HepG2 (cell line): ENCODE measurements at regions not wholly inside any gene's neighbourhood (a gene's known extent, or its start where the extent isn't known, plus 50 kb on each side); places are given as distances from the start of the nearest gene placed in this dataset.
A peak's percentile ranks its signal among the peaks of the same experiment; 100 is the strongest.

Experiments used
- CENPX ChIP-seq: sonication (generic); formaldehyde crosslinking; IDR thresholded peaks from 2 replicates; pipeline ENCODE4 v1.9.0; 2021; ENCODE audit warnings: mild to moderate bottlenecking, missing genetic modification reagents, moderate library complexity
- HHEX ChIP-seq: IDR thresholded peaks from 2 replicates; pipeline ENCODE4 v1.6.1; 2016; ENCODE audit warnings: control low read depth
- NPAS2 ChIP-seq: sonication (generic); formaldehyde crosslinking; IDR thresholded peaks from 2 replicates; pipeline ENCODE4 v1.8.0; 2022; ENCODE audit warnings: mild to moderate bottlenecking, missing genetic modification reagents, borderline replicate concordance
- NR2F2 ChIP-seq: IDR thresholded peaks from 2 replicates; pipeline ENCODE4 v1.6.1; 2012; ENCODE audit warnings: low read depth, inconsistent platforms, borderline replicate concordance
- NR3C1 ChIP-seq: sonication (generic); formaldehyde crosslinking; IDR thresholded peaks from 2 replicates; pipeline ENCODE4 v1.4.0; 2020; ENCODE audit warnings: missing genetic modification reagents
- RAD21 ChIP-seq: fragments of 450-650 bp; formaldehyde crosslinking; IDR thresholded peaks from 2 replicates; pipeline ENCODE4 v1.5.0; 2020; ENCODE audit warnings: mild to moderate bottlenecking
- SOX5 ChIP-seq: IDR thresholded peaks from 2 replicates; pipeline ENCODE4 v1.6.1; 2016; ENCODE audit warnings: borderline replicate concordance
- THAP11 ChIP-seq: IDR thresholded peaks from 2 replicates; pipeline ENCODE4 v1.6.1; 2016; ENCODE audit warnings: missing biosample characterization, missing genetic modification reagents
- TRIM24 ChIP-seq: sonication (generic); formaldehyde crosslinking; IDR thresholded peaks from 2 replicates; pipeline ENCODE4 v1.8.0; 2022; ENCODE audit warnings: mild to moderate bottlenecking, missing genetic modification reagents
- ZFY ChIP-seq: sonication (generic); formaldehyde crosslinking; IDR thresholded peaks from 2 replicates; pipeline ENCODE4 v1.4.0; 2020; ENCODE audit warnings: missing genetic modification reagents
- ZNF317 ChIP-seq: sonication (generic); formaldehyde crosslinking; IDR thresholded peaks from 2 replicates; pipeline ENCODE4 v1.5.0; 2020; ENCODE audit warnings: mild to moderate bottlenecking, missing genetic modification reagents
- ZNF326 ChIP-seq: sonication (generic); formaldehyde crosslinking; IDR thresholded peaks from 2 replicates; pipeline ENCODE4 v1.4.0; 2020; ENCODE audit warnings: missing genetic modification reagents, borderline replicate concordance
- ZNF383 ChIP-seq: sonication (generic); formaldehyde crosslinking; IDR thresholded peaks from 2 replicates; pipeline ENCODE4 v1.4.0; 2020; ENCODE audit warnings: missing genetic modification reagents, mild to moderate bottlenecking, borderline replicate concordance
- ZNF468 ChIP-seq: sonication (generic); formaldehyde crosslinking; IDR thresholded peaks from 2 replicates; pipeline ENCODE4 v1.8.0; 2022; ENCODE audit warnings: mild to moderate bottlenecking, moderate library complexity, missing genetic modification reagents
- ZNF619 ChIP-seq: sonication (generic); formaldehyde crosslinking; IDR thresholded peaks from 2 replicates; pipeline ENCODE4 v1.4.0; 2020; ENCODE audit warnings: mild to moderate bottlenecking, missing genetic modification reagents
- ZNF670 ChIP-seq: sonication (generic); formaldehyde crosslinking; IDR thresholded peaks from 2 replicates; pipeline ENCODE4 v1.8.0; 2022; ENCODE audit warnings: mild to moderate bottlenecking, missing genetic modification reagents, borderline replicate concordance
- ZNF7 ChIP-seq: IDR thresholded peaks from 2 replicates; pipeline ENCODE4 v1.6.1; 2016; ENCODE audit warnings: missing biosample characterization, missing genetic modification reagents
- ZNF75D ChIP-seq: sonication (generic); formaldehyde crosslinking; IDR thresholded peaks from 2 replicates; pipeline ENCODE4 v1.8.1; 2023; ENCODE audit warnings: missing genetic modification reagents, mild to moderate bottlenecking, borderline replicate concordance
- TF ChIP-seq, protein P1 (sequence below): sonication (generic); formaldehyde crosslinking; IDR thresholded peaks from 2 replicates; pipeline ENCODE4 v1.9.0; 2021; ENCODE audit warnings: missing genetic modification reagents, borderline replicate concordance
- TF ChIP-seq, protein P2 (sequence below): sonication (generic); formaldehyde crosslinking; IDR thresholded peaks from 2 replicates; pipeline ENCODE4 v1.8.0; 2022; ENCODE audit warnings: missing genetic modification reagents, mild to moderate bottlenecking, borderline replicate concordance
- TF ChIP-seq, protein P3 (sequence below): sonication (generic); formaldehyde crosslinking; IDR thresholded peaks from 2 replicates; pipeline ENCODE4 v1.4.0; 2020; ENCODE audit warnings: missing genetic modification reagents
- TF ChIP-seq, protein P4 (sequence below): sonication (generic); formaldehyde crosslinking; IDR thresholded peaks from 2 replicates; pipeline ENCODE4 v1.8.1; 2023; ENCODE audit warnings: mild to moderate bottlenecking, moderate library complexity, missing genetic modification reagents
- TF ChIP-seq, protein P5 (sequence below): sonication (generic); formaldehyde crosslinking; IDR thresholded peaks from 2 replicates; pipeline ENCODE4 v1.8.0; 2022; ENCODE audit warnings: mild to moderate bottlenecking, missing genetic modification reagents, moderate library complexity

DNA sequence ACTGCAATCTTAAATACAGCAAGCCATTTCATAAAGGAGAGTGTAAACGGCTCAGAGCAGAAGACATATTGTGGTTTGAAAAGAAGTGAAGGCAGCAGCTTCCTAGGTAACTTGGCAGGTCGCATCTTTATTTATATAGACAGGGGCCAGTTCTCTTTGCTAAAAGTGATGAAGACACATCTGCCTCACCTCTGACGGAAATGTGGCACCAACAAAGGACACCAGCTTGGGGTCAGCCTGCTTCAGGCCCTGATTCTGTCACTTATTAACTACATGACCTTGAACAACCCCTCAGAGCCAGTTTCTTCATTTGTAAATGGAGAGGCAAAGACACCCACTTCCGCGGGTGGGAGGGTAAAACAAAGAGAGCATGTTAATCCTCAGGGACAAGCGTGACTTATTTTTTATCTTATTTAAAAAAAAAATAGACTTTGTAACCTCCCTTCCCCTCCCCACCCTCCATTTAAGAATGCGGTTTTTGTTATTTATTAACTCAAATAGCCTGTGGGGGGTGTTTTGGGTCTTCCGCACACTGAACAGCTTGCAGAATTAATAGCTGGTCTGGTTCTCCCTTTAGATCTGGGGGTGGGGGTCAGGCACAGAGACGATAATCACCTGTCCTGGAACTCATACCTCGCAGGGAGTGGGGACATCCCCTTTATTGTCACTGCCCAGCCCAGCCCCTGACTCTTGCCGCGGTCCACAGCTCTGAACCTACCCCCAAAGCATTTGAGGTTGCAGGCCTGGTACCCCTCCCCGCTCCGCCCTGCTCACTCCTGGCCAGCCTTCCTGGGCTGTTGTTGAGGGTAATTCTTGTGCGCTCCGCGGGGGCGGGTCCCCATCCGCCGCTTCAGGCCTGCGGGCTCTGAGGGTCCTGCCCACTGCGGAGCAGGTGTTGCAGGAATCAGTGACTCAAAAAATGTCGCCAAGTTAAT is 64.2 kb upstream of the TMEM17 start (continued):
- TF ChIP-seq, protein P1, sequence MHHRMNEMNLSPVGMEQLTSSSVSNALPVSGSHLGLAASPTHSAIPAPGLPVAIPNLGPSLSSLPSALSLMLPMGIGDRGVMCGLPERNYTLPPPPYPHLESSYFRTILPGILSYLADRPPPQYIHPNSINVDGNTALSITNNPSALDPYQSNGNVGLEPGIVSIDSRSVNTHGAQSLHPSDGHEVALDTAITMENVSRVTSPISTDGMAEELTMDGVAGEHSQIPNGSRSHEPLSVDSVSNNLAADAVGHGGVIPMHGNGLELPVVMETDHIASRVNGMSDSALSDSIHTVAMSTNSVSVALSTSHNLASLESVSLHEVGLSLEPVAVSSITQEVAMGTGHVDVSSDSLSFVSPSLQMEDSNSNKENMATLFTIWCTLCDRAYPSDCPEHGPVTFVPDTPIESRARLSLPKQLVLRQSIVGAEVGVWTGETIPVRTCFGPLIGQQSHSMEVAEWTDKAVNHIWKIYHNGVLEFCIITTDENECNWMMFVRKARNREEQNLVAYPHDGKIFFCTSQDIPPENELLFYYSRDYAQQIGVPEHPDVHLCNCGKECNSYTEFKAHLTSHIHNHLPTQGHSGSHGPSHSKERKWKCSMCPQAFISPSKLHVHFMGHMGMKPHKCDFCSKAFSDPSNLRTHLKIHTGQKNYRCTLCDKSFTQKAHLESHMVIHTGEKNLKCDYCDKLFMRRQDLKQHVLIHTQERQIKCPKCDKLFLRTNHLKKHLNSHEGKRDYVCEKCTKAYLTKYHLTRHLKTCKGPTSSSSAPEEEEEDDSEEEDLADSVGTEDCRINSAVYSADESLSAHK = no peak
- TF ChIP-seq, protein P2, sequence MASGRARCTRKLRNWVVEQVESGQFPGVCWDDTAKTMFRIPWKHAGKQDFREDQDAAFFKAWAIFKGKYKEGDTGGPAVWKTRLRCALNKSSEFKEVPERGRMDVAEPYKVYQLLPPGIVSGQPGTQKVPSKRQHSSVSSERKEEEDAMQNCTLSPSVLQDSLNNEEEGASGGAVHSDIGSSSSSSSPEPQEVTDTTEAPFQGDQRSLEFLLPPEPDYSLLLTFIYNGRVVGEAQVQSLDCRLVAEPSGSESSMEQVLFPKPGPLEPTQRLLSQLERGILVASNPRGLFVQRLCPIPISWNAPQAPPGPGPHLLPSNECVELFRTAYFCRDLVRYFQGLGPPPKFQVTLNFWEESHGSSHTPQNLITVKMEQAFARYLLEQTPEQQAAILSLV (CRISPR knock-in tag) = 0 out of 2 replicates have a peak, but pooled peaks have one; percentile 18
- TF ChIP-seq ZNF7 (no peak), THAP11 (peak; percentile 55), HHEX (CRISPR knock-in tag) (no peak), CENPX (no peak), NR3C1 (CRISPR knock-in tag) (no peak), ZNF317 (CRISPR knock-in tag) (peak; percentile 42; the same call in 1 of the 2 replicates), NR2F2 (peak; percentile 96), ZFY (peak; percentile 71), ZNF75D (CRISPR knock-in tag) (no peak), RAD21 (CRISPR knock-in tag) (peak; percentile 71), SOX5 (CRISPR knock-in tag) (peak; percentile 98), ZNF383 (no peak), TRIM24 (CRISPR knock-in tag) (no peak; the same call in 1 of the 2 replicates), ZNF326 (CRISPR knock-in tag) (no peak), NPAS2 (CRISPR knock-in tag) (no peak), ZNF619 (no peak), ZNF468 (CRISPR knock-in tag) (no peak), ZNF670 (CRISPR knock-in tag) (no peak)
- TF ChIP-seq, protein P3, sequence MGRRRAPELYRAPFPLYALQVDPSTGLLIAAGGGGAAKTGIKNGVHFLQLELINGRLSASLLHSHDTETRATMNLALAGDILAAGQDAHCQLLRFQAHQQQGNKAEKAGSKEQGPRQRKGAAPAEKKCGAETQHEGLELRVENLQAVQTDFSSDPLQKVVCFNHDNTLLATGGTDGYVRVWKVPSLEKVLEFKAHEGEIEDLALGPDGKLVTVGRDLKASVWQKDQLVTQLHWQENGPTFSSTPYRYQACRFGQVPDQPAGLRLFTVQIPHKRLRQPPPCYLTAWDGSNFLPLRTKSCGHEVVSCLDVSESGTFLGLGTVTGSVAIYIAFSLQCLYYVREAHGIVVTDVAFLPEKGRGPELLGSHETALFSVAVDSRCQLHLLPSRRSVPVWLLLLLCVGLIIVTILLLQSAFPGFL (CRISPR knock-in tag) = no peak
- TF ChIP-seq, protein P4, sequence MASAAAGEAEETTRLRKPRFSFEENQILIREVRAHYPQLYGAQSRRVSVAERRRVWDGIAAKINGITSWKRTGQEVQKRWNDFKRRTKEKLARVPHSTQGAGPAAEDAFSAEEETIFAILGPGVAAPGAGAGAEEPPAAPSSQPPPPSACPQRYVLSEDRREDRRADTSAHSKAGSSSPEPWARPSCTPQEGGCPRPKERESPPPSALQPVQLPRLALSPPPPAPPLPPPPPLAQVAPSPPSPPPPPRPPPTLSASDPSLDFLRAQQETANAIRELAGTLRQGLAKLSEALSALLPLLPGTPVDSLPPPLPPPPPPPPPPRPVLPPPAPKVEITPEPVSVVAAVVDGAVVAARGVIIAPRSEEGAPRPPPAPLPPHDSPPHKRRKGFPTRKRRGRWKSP (CRISPR knock-in tag) = peak; percentile 82; the same call in 1 of the 2 replicates
- TF ChIP-seq, protein P5, sequence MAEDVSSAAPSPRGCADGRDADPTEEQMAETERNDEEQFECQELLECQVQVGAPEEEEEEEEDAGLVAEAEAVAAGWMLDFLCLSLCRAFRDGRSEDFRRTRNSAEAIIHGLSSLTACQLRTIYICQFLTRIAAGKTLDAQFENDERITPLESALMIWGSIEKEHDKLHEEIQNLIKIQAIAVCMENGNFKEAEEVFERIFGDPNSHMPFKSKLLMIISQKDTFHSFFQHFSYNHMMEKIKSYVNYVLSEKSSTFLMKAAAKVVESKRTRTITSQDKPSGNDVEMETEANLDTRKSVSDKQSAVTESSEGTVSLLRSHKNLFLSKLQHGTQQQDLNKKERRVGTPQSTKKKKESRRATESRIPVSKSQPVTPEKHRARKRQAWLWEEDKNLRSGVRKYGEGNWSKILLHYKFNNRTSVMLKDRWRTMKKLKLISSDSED (CRISPR knock-in tag) = no peak
